ENCODE measurements at regions not wholly inside any gene's neighbourhood (a gene's known extent, or its start where the extent isn't known, plus 50 kb on each side); places are given as distances from the start of the nearest gene placed in this dataset.

- TF ChIP-seq, protein P1, sequence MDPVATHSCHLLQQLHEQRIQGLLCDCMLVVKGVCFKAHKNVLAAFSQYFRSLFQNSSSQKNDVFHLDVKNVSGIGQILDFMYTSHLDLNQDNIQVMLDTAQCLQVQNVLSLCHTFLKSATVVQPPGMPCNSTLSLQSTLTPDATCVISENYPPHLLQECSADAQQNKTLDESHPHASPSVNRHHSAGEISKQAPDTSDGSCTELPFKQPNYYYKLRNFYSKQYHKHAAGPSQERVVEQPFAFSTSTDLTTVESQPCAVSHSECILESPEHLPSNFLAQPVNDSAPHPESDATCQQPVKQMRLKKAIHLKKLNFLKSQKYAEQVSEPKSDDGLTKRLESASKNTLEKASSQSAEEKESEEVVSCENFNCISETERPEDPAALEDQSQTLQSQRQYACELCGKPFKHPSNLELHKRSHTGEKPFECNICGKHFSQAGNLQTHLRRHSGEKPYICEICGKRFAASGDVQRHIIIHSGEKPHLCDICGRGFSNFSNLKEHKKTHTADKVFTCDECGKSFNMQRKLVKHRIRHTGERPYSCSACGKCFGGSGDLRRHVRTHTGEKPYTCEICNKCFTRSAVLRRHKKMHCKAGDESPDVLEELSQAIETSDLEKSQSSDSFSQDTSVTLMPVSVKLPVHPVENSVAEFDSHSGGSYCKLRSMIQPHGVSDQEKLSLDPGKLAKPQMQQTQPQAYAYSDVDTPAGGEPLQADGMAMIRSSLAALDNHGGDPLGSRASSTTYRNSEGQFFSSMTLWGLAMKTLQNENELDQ (tag by site-specific recombination; IDR thresholded peaks at IDR 0.05; ENCODE audit: low read depth) = no peak
- TF ChIP-seq ZBTB17 (tag by site-specific recombination; IDR thresholded peaks at IDR 0.05) = no peak
- no peak for TF ChIP-seq ZBTB48 (tag by site-specific recombination; IDR thresholded peaks at IDR 0.05)
- no peak for TF ChIP-seq SCRT1 (tag by site-specific recombination; IDR thresholded peaks at IDR 0.05; ENCODE audit: borderline replicate concordance)
- TF ChIP-seq PRDM6 (tag by site-specific recombination; IDR thresholded peaks at IDR 0.05) = no peak
- TF ChIP-seq ZNF292 (tag by site-specific recombination; IDR thresholded peaks at IDR 0.05; ENCODE audit: borderline replicate concordance, low read depth) = no peak
- TF ChIP-seq ZNF707 (tag by site-specific recombination; IDR thresholded peaks at IDR 0.05) = no peak
- no peak for TF ChIP-seq GLI2 (tag by site-specific recombination; IDR thresholded peaks at IDR 0.05; ENCODE audit: borderline replicate concordance, low read depth)
- TF ChIP-seq ZNF302 (tag by site-specific recombination; IDR thresholded peaks at IDR 0.05; ENCODE audit: low read depth) = no peak
Measured at GRCh38 chr17:11135819-11136218, 105.2 kb upstream of the SHISA6 start (continued).

GRCh38 chr17:11130367-11130766, 110.6 kb upstream of the SHISA6 start:
- H3K27ac ChIP-seq (ENCODE audit: extremely low read depth, low read depth, low read length) = no peak overlapping the region
- H3K9me3 ChIP-seq (ENCODE audit: control insufficient read depth, insufficient read depth, low read depth, low read length) = peaks cover 4% of the 10 kb centered on the region; the same call in 1 of the 2 replicates
- POLR2A ChIA-PET = no interaction called here
- no peak for TF ChIP-seq KLF1 (tag by site-specific recombination; IDR thresholded peaks at IDR 0.05)
- TF ChIP-seq ZNF701 (tag by site-specific recombination; IDR thresholded peaks at IDR 0.05) = no peak
- TF ChIP-seq ZNF776 (tag by site-specific recombination; IDR thresholded peaks at IDR 0.05; ENCODE audit: borderline replicate concordance) = no peak
- no peak for TF ChIP-seq ZNF785 (tag by site-specific recombination; IDR thresholded peaks at IDR 0.05)
- TF ChIP-seq ZBTB7A (tag by site-specific recombination; IDR thresholded peaks at IDR 0.05; ENCODE audit: low read depth) = no peak
- TF ChIP-seq ZNF138 (tag by site-specific recombination; IDR thresholded peaks at IDR 0.05; ENCODE audit: borderline replicate concordance) = no peak
- no peak for TF ChIP-seq ZNF560 (tag by site-specific recombination; IDR thresholded peaks at IDR 0.05; ENCODE audit: borderline replicate concordance)
- TF ChIP-seq, protein P2, sequence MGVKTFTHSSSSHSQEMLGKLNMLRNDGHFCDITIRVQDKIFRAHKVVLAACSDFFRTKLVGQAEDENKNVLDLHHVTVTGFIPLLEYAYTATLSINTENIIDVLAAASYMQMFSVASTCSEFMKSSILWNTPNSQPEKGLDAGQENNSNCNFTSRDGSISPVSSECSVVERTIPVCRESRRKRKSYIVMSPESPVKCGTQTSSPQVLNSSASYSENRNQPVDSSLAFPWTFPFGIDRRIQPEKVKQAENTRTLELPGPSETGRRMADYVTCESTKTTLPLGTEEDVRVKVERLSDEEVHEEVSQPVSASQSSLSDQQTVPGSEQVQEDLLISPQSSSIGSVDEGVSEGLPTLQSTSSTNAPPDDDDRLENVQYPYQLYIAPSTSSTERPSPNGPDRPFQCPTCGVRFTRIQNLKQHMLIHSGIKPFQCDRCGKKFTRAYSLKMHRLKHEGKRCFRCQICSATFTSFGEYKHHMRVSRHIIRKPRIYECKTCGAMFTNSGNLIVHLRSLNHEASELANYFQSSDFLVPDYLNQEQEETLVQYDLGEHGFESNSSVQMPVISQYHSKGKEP (tag by site-specific recombination; IDR thresholded peaks at IDR 0.05) = no peak
- no peak for TF ChIP-seq ZNF843 (tag by site-specific recombination; IDR thresholded peaks at IDR 0.05)
- no peak for TF ChIP-seq ZNF202 (tag by site-specific recombination; IDR thresholded peaks at IDR 0.05; ENCODE audit: borderline replicate concordance)
- TF ChIP-seq ZBTB6 (tag by site-specific recombination; IDR thresholded peaks at IDR 0.05) = no peak
- H3K4me3 ChIP-seq (ENCODE audit: low read depth, low read length) = no peak overlapping the region
- no peaks in the 10 kb centered on the region for H3K36me3 ChIP-seq (ENCODE audit: control insufficient read depth in 2 of 2, insufficient read depth in 1 of 2, low read length in 2 of 2)
- H3K4me1 ChIP-seq (ENCODE audit: control insufficient read depth, insufficient read depth, low read length) = no peaks in the 10 kb centered on the region
- CTCF ChIA-PET = interaction anchor here (1.0 to 1.4 kb wide), 2 partner anchors 13 to 15 kb away, joined by 3 read pairs; no protein-coding TSS in a partner anchor
